ENCODE measurements at regions not wholly inside any gene's neighbourhood (a gene's known extent, or its start where the extent isn't known, plus 50 kb on each side); places are given as distances from the start of the nearest gene placed in this dataset.

DNA sequence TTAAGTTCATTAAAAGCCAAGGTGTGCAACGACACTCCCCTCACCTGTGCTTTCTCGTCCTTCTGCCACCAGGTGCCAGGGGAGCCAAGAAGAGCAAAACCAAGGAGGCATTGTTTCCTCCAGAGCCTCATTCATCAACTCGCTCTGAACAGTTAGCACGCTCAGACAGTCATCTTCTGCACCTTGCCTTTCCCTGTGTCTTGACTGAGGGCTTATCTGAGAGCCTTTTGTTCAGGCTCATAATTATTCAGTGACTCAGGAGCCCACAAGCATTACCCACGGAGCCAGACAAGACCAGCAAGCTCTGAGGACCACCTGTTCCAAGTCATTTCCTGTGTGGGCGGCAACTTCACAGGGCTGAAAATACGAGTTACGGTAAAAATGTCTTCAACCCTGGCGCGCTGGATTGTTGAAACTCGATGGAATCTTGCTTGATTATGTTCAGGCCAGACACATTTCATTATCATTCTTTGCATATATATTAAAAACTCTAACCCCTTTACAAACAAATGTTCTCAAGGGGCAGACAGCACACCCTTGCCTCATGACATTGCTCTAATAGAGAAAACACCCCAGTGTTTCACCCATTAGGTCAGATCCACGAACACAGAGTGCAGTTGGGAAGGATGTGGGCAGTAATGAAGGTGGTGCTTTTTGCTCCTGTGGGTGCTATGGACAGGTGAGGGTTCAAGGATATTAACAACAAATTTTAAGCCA lies 89.7 kb upstream of the RUNX1 start:
- Histone ChIP-seq H2AFZ (ENCODE audit: insufficient read depth, low read depth, low read length, poor library complexity, severe bottlenecking) (peak overlapping the region; percentile 22), H3K36me3 (replicated peaks in 1 of 2; ENCODE audit: control insufficient read depth in 1 of 2, insufficient read depth in 2 of 2, low read length in 2 of 2) (no peaks in the 10 kb centered on the region), H3K79me2 (ENCODE audit: insufficient read depth, low read length) (no peaks in the 10 kb centered on the region), H3K4me3 (replicated peaks in 1 of 3; ENCODE audit: low read depth in 2 of 3, low read length in 3 of 3) (no peak overlapping the region), H4K20me1 (ENCODE audit: insufficient read depth, low read length) (no peaks in the 10 kb centered on the region), H3K4me1 (ENCODE audit: control insufficient read depth in 1 of 2, insufficient read depth in 2 of 2, low read length in 2 of 2) (no peaks in the 10 kb centered on the region), H3K9ac (ENCODE audit: insufficient read depth, low read length, poor library complexity, severe bottlenecking) (no peak overlapping the region), H3K27ac (ENCODE audit: low read depth in 1 of 2, low read length in 2 of 2) (no peak overlapping the region), H3K27me3 (ENCODE audit: control insufficient read depth in 2 of 2, insufficient read depth in 2 of 2, low read length in 2 of 2) (no peaks in the 10 kb centered on the region), H3K4me2 (replicated peaks; ENCODE audit: extremely low read depth, low read length, poor library complexity, severe bottlenecking) (no peak overlapping the region), H3K9me3 (replicated peaks in 1 of 2; ENCODE audit: control insufficient read depth in 1 of 2, insufficient read depth in 1 of 2, low read length in 2 of 2) (no peaks in the 10 kb centered on the region)
- no peak for DNase-seq
- intact Hi-C loops (cut with micrococcal nuclease) = no loop called here
- no peak overlapping the region for H3K27ac Mint-ChIP-seq
- H3K9me3 Mint-ChIP-seq = peaks cover 0 to 4% (median 0%) of the 10 kb centered on the region in 7 donors
- H3K4me3 Mint-ChIP-seq = peak overlapping the region in 1 of 2 donors; percentile 37
- TF ChIP-seq, protein P1, sequence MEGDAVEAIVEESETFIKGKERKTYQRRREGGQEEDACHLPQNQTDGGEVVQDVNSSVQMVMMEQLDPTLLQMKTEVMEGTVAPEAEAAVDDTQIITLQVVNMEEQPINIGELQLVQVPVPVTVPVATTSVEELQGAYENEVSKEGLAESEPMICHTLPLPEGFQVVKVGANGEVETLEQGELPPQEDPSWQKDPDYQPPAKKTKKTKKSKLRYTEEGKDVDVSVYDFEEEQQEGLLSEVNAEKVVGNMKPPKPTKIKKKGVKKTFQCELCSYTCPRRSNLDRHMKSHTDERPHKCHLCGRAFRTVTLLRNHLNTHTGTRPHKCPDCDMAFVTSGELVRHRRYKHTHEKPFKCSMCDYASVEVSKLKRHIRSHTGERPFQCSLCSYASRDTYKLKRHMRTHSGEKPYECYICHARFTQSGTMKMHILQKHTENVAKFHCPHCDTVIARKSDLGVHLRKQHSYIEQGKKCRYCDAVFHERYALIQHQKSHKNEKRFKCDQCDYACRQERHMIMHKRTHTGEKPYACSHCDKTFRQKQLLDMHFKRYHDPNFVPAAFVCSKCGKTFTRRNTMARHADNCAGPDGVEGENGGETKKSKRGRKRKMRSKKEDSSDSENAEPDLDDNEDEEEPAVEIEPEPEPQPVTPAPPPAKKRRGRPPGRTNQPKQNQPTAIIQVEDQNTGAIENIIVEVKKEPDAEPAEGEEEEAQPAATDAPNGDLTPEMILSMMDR (IDR thresholded peaks at IDR 0.05) = no peak
- peaks cover 0 to 6% (median 5%) of the 10 kb centered on the region in 3 donors for H3K27me3 Mint-ChIP-seq (ENCODE audit: low read depth in 3 of 3)
- 39% methylated on average over 11 of the region's 12 CpGs for WGBS (ENCODE audit: insufficient coverage)
- H3K4me1 Mint-ChIP-seq = peaks cover 3% of the 10 kb centered on the region
- no peaks in the 10 kb centered on the region for H3K36me3 Mint-ChIP-seq

DNA sequence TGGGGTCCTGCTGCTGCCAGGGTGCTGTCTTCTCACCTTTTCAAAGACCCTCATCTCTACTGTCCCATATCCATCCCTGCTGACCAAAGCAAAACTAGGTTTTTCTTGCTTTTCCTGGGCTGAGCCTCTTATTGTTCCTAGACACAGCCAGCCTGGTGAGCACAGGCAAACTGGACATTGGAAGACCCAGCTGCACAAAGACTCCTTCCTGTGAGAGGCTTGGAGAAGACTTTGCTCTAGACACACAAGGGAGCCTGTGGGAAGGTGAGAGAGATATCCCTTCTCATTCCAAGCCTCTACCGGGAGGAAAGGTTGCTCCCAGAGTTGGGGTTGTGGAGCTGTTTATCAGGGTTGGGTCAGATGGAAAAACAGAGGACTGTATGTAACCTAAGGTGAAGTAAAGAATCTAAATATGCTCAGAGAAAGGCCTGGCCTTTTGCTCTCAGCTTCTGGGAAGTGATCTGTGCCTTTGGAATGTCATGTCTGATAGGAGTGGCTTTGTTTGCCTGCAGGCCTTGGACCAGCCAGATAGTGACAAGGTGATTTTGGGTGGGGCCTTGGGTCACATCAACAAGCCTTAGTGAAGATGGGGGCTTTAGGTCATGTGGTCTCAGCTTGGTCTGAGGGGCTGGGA lies 87.6 kb upstream of the RUNX1 start:
- H3K9me3 ChIP-seq (replicated peaks in 1 of 2; ENCODE audit: control insufficient read depth in 1 of 2, insufficient read depth in 1 of 2, low read length in 2 of 2) = no peaks in the 10 kb centered on the region
- H3K9ac ChIP-seq (ENCODE audit: insufficient read depth, low read length, poor library complexity, severe bottlenecking) = no peak overlapping the region
- H3K27ac ChIP-seq (ENCODE audit: low read depth in 1 of 2, low read length in 2 of 2) = no peak overlapping the region
- peaks cover 3% of the 10 kb centered on the region for H3K4me1 Mint-ChIP-seq
- no peak overlapping the region for H3K4me3 ChIP-seq (replicated peaks in 1 of 3; ENCODE audit: low read depth in 2 of 3, low read length in 3 of 3)
- no peak for DNase-seq
- peaks cover 0 to 4% (median 0%) of the 10 kb centered on the region in 7 donors for H3K9me3 Mint-ChIP-seq
- intact Hi-C loops (cut with micrococcal nuclease) = no loop called here
- H3K27ac Mint-ChIP-seq = no peak overlapping the region
- H2AFZ ChIP-seq (ENCODE audit: insufficient read depth, low read depth, low read length, poor library complexity, severe bottlenecking) = no peak overlapping the region
- no peaks in the 10 kb centered on the region for H3K4me1 ChIP-seq (ENCODE audit: control insufficient read depth in 1 of 2, insufficient read depth in 2 of 2, low read length in 2 of 2)
- H3K36me3 Mint-ChIP-seq = no peaks in the 10 kb centered on the region
- H3K79me2 ChIP-seq (ENCODE audit: insufficient read depth, low read length) = no peaks in the 10 kb centered on the region
- no peak overlapping the region for H3K4me3 Mint-ChIP-seq
- H3K4me2 ChIP-seq (replicated peaks; ENCODE audit: extremely low read depth, low read length, poor library complexity, severe bottlenecking) = no peak overlapping the region
- no peaks in the 10 kb centered on the region for H4K20me1 ChIP-seq (ENCODE audit: insufficient read depth, low read length)
- H3K27me3 ChIP-seq (ENCODE audit: control insufficient read depth in 2 of 2, insufficient read depth in 2 of 2, low read length in 2 of 2) = no peaks in the 10 kb centered on the region
- TF ChIP-seq, protein P1 (IDR thresholded peaks at IDR 0.05) = no peak
- H3K36me3 ChIP-seq (replicated peaks in 1 of 2; ENCODE audit: control insufficient read depth in 1 of 2, insufficient read depth in 2 of 2, low read length in 2 of 2) = no peaks in the 10 kb centered on the region
- H3K27me3 Mint-ChIP-seq (ENCODE audit: low read depth in 3 of 3) = peaks cover 0 to 8% (median 6%) of the 10 kb centered on the region in 3 donors
- WGBS (ENCODE audit: insufficient coverage) = no CpG with 5 or more reads among the region's 1 CpG

Data from CD14-positive monocyte (primary cell).